HPDE6-E6E7 (cell line): ENCODE measurements at regions not wholly inside any gene's neighbourhood (a gene's known extent, or its start where the extent isn't known, plus 50 kb on each side); places are given as distances from the start of the nearest gene placed in this dataset.

Experiments
- DNase-seq: peaks from one replicate; pipeline ENCODE4 v3.0.0; 2011; ENCODE audit warnings: missing footprints; ENCODE audit errors: extremely low spot score

- DNase-seq: no peak
Observed at GRCh38 chr6:167755461-167755860, 71.2 kb upstream of the AFDN start.

- no peak for DNase-seq
Observed at GRCh38 chr6:167756597-167756996, 70.1 kb upstream of the AFDN start.

- no peak for DNase-seq
Observed at GRCh38 chr6:167757249-167757648, 69.5 kb upstream of the AFDN start.

- no peak for DNase-seq
Observed at GRCh38 chr6:167757821-167758220, 68.9 kb upstream of the AFDN start.

GRCh38 chr6:167758309-167759023, 68.2 kb upstream of the AFDN start:
- DNase-seq: no peak

GRCh38 chr6:167759206-167759605, 67.5 kb upstream of the AFDN start:
- DNase-seq: no peak

DNA sequence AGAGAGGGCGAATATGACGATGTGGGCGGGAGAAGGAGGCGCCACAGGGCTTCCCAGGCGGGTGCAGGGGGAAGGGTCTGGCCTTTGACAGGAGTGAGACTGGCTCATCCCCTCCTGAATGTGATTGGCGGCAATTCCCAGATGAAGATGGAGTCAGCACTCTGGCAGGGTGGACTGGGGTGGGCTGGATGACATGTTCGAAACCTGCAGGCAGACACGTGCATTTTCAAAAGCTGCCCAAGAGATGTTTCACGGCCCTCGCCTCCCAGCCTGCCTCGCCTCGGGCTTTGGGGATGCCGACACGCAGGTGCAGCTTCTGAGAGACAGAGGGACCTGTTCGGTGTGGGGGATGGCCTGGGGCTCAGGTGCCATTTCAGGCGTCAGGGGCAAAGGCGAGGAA, 66.8 kb upstream of the AFDN start:
- no peak for DNase-seq

GRCh38 chr6:167760979-167761793, 65.5 kb upstream of the AFDN start:
- DNase-seq: no peak

GRCh38 chr6:167761794-167762258, 64.9 kb upstream of the AFDN start:
- DNase-seq: no peak

- DNase-seq: no peak
Observed at GRCh38 chr6:167762259-167762962, 64.3 kb upstream of the AFDN start.

- DNase-seq: no peak
Observed at GRCh38 chr6:167763056-167763944, 63.4 kb upstream of the AFDN start.

DNA sequence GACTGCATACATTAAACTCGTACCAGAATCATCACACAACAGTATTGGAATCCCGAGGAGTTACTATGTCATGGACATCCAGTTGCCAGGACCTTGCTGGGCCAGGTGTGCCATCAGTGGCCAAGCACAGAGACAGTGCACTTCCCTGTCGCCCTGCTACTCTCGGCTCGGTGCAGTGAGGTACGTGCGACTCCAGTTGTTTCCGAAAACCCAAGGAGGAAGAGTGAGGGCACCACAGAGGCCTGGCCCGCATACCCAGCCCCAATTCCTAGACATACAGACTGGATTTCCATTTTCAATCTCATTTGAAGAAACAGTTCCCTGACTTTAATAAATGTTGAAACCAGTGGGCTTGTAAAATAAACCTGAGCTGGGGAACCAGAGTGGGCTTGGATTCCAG, 62.5 kb upstream of the AFDN start:
- no peak for DNase-seq

- no peak for DNase-seq
Observed at GRCh38 chr6:167764713-167765479, 61.8 kb upstream of the AFDN start.

- DNase-seq: no peak
Observed at GRCh38 chr6:167766986-167767714, 59.6 kb upstream of the AFDN start.

- DNase-seq: no peak
Observed at GRCh38 chr6:167767715-167768107, 59.0 kb upstream of the AFDN start.

DNA sequence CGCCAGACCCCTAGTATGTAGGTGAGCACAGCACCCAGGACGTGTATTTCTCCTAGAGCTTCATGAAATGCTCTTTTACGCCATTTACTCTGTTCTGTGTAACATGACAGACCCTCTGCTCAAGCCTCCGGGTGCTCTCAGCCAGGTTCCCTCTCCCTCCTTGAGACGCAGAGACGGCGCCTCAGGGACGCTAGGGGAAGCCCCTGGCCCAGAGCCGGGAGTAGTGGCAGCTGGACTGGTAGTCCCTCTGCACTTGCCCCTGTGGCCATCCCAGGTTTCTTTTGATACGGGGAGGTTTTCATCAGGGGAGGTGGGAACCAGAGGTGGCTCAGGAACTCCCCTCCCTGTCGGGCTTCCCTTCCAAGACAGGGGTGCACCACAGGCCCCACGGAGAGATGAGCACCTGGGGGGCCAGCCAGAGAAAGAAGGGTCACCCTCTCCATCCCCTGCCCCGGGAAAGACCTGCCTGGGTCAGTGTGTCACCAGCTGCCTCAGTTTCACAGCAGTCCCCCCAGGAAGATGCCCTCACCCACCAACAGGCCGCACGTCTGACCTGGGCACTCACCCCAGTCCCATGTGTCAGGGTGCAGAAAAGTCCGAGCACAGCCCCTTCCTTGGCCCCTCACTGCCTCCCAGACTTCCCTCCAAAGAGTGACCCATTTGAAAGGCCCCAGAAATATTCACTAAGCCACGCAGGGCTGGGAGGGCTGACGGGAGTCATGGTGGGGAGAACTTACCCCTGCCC, 58.1 kb upstream of the AFDN start:
- no peak for DNase-seq

DNA sequence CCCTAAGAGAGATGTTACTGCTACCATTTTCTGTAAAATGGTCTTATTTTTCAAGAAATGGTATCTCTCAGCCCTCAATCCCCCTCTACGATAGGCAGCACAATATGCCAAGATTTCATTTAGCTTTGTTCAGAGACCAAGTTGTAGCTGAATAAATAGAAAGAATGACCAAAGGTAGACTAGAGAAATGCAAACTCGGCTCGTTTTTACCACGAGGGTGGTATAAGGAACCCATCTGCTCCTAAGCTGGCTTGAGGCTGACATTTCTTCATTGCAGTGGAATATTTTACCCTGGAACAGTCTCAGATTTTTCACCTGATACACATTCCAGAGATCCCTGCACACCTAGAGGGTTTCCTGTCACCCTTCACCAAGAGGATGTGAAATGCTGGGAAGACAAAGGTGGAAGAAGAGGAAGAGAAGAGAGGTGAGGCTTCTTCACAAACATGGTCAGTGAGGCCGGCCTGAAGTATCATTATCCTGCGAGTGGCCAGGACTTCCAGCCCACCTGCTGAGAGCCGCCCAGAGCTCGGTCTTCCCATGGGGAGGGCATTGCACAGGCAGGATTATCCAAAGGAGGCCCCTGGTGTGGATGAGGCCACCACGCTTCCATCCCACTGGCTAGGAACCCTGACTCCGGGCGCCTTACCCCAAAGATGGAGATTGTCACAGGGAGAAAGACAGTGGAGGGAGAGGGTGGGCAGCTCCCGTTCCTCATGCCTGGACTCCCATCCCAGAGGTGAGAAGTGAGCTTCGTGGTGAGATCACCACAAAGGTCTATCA, 57.1 kb upstream of the AFDN start:
- no peak for DNase-seq

- no peak for DNase-seq
Observed at GRCh38 chr6:167770291-167770955, 56.3 kb upstream of the AFDN start.
